Stimulated activated CD4-positive, alpha-beta T cell treated with anti-CD3 and anti-CD28 coated beads, Interleukin-2, amount 100 ng/mL, for 48 hours (primary cell): ENCODE measurements at regions not wholly inside any gene's neighbourhood (a gene's known extent, or its start where the extent isn't known, plus 50 kb on each side); places are given as distances from the start of the nearest gene placed in this dataset.

Source experiments
- DNase-seq, 2 donors: peaks; one replicate each; pipeline ENCODE4 v3.0.0-alpha.2; 2020

GRCh38 chr7:1321411-1322239, 89.0 kb downstream of the UNCX start:
- DNase-seq: no peak

- no peak for DNase-seq
Measured at GRCh38 chr7:1322240-1323110, 89.8 kb downstream of the UNCX start.

DNA sequence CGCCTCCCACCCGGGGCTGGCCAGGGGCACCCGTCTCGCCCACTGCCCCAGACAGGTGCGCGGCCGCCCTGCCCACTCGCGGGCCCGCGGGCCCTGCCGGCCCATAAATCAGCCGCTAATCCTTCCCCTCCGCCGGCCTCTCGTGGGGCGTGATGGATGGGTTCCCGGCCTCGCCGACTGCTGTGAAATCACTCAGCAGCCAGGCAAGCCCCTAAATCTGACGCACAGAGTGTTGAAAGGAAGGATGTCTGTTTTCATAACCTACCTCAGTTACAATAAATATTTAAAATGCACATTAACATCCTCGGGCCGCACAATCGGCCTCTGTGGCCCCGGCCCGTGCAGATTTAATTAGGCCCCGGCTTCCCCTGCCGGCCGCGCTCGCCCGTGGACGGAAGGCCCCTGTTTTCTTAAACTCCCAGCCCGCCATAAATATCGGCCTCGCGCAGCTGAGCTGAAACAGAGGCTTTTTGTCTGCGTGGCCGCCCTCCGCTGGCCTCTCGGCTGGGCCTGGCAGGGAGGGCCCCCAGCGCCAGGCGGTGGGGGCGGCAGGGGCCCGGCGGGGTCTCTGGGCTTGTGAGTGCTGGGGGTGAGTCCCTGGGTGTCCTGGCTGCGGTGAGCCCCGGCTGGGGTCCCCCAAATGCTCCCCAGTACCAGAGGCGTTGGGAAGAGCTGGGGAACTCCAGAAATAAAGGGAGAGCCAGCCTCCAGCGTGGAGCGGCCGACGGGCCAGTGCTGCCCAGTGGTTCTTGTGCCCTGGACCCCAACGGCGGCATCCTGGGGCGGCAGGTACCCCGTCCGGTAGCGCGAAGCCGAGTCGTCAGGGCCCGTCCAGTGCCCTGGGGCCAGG, 90.7 kb downstream of the UNCX start:
- no peak for DNase-seq

- DNase-seq: no peak
Measured at GRCh38 chr7:1324028-1324900, 91.6 kb downstream of the UNCX start.

DNA sequence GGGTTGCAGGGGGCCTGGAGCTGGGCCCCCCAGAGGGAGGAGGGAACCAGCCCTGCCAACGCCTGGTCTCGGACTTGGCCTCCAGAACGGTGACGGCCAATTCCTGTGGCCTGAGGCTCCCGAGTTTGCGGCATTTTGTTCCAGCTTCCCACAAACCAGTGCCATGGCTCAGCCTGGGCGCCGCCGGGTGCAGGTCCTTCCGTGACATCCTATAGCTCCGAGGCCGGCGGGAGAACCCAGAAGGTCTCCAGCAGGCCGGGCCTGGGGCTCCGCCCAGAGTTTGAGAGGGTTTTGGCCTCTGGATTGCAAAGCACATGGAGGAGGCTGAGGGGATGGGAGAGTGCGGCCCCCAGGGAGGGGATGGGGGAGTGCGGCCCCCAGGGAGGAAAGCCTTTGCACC, 92.6 kb downstream of the UNCX start:
- DNase-seq: no peak

DNA sequence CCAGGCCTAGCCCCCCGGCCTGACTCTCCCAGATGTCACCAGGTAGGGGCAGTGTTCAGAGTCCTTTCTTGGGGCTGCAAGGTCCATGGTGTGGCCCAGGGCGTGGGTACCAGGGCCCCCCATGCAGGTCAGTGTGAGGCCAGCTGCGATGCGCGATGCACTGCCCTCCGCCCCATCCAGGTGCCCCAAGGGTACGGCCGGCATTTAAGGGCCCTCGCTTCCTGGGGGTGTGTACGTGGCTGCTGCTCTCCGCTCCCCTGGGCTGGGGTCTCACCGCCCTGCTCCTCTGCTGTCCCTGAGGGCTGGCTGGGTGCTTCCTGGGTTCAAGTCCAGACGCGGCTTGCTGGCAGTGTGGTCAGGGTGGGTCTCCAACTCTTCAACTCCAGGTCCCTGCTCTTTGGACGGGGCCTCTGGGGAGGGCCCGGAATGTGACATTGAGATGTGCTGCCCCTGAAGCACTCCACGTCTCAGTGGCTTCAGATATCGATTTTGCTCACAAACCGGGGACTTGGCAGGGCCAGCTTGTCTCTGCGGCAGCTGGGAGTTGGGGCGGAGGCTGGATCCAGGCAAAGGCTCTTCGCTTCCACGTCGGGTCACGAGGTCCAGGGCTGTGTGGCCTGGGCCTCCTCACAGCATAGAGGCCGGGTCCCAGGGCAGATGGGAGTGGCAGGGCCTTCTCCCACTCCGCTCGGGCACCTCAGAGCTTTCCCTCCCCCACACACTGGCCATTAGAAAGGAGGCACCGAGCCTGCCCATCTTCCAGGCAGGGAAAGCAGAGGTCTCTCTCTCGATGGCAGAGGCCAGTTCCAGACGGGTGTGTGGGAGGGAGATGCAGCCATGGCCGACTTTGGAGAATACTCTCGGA, 93.2 kb downstream of the UNCX start:
- no peak for DNase-seq

- no peak for DNase-seq
Measured at GRCh38 chr7:1326511-1326785, 93.8 kb downstream of the UNCX start.

DNA sequence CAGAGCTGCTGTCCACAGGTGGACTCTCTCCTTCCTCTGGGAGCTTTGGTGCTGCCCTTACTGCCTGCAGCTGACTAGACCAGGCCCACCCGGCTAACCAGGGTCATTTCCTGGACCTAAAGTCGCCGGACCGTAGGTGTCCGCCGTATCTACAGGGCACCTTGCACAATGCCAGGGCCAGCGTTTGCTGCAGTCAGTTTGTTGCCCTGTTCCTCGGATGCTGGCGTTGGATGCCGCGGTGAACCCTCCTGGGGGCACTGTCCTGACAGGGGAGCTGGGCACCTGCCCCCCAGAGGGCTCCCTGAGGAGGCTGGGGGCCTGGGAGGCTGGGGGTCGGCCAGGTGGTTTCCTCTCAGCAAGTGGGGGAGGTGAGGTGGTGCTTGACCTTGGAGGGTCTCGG, 96.6 kb downstream of the UNCX start:
- no peak for DNase-seq

DNA sequence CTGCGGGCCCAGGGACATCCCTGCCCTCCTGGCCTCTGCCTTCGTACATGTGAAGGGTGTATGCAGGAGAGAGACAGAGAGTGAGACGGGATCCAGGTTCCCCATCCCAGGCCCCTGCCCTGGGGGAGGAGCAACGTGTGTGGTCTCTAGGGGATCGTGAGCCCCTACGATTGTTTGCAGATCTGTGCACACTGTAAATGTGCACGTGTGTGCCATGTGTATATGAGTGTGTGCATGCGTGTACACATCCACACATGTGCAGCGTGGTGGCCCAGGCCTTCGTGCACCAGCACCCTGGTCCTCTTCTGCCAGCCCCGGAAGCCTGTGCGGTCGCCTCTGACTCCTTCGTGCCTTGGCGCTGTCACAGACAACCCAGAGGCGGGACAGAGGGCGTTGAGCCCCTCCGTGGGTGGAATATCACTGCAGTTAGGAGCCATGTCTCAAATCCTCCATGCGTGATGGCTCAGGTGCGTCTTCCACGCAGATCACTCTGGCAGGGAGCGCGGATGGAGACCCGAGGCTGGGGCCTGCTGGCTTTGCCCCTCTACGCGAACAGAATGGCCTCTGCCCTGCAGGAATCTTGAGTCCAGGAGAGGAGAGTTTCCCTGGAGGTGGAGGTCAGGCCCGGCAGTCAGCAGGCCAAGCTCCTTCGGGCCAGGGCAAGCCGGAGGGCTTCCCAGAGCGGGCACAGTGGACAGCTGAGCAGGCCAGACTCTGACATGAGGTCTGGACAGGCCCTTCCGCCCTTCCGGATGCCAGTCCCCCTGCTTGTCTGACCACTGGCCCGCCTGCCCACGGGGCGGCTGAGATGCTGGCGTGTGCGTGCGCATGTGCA, 97.5 kb downstream of the UNCX start:
- DNase-seq: no peak

GRCh38 chr7:1330801-1331425, 98.2 kb downstream of the UNCX start:
- DNase-seq: no peak

DNA sequence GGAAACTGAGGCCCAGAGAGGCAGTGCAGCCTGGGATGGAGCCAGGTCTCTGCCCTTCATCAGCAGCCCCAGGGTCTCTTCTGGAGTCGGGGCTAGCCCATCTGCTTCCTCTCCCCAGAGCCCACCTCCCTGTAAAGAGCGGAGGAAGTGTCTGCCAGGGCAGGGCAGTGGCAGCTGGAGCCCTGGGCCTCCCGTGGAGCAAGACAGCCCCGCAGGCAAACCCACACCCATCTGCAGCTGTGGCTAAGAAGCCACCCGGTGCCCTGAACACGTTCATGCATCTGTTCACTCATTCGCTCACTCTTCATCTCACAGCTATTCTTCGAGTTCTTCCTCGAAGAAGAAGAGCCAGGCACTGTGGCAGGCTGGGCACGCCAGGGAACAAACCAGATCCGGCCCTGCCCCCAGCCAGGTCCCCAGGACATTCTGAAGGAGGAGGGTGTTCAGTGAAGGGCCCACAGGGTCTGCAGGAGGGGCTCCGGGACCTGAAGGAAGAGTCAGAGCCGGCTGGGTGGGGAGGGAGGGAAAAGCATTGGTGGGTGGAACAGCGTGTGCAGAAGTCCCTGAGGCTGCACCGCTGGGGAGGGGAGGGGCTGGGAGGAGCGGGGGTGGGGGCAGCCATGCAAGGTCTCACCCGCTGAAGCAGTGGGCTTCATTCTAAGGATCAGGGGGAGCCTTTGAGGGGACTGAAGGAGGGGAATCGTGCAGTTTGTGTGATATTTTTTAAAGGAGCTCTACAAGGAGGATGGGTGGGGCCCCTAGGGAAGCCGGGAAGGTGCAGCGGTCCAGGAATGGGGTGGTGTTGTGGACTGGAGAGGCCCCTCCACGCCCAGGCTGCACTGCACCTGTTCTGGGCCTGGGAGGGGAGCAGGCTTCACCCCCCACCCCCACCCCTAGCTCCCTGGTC, 99.1 kb downstream of the UNCX start:
- no peak for DNase-seq

GRCh38 chr7:1336509-1336908, 103.8 kb downstream of the UNCX start:
- no peak for DNase-seq

- no peak for DNase-seq
Measured at GRCh38 chr7:1339611-1340010, 106.9 kb downstream of the UNCX start.

DNA sequence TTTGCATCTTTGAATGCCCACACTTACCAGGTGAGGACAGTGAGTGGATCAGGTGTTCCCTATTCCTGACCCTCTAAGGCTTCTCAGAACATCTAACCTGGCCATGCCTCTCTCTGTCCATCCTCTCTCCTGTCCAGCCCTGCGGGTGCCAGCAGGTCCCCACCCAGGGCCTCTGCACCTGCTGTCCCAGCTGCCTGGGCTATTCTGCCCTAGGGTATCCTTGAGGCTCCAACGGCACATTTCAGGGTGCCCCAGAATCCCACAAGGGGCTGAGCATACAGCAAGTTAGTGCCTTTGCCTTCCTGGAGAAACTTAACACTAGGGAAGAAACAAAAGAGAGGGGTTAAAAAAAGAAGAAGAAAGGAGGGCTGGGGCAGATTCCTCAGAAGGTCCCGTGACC, 107.4 kb downstream of the UNCX start:
- no peak for DNase-seq

DNA sequence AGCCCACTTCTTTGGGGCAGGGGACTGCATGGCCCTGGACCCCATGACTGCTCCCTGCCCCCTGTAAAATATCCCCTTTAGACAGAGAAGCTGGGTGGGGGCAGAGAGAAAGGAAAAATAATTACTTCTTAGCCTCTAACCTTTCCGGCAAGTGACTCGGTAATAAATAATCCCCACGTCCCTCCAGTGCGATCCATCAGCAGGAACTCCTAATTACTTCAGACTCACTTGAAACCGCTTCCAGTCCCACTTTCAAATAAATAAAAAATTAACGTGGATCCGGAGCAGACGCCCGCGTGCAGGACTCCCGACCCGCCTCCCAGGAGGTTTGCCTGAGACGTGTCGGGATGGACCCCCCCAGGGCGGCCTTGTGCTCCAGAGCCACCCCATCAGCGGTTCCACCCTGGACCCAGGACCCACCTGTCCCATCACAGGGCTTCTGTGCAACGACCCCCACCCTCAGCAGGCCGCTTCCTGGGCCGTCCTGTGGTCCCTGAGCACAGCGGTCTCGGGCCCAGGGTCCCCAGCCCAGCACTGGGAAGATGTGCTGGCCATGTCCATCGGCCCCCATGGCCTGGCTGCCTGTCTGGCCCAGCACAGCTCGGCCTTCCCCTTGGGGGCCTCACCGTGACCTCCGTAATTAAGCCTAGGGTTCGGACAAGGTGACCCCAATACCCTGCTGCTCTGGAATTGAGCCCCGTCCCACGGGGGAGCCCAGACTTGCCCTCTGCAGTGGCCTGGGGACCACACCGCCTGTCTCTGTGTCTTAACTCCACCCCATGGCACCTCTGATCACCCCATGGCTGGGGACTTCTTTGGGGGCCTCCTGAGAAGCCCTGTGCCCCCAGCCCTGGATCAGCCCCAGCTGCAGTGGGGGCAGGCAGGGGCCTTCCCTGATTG, 108.0 kb downstream of the UNCX start:
- DNase-seq: no peak

DNA sequence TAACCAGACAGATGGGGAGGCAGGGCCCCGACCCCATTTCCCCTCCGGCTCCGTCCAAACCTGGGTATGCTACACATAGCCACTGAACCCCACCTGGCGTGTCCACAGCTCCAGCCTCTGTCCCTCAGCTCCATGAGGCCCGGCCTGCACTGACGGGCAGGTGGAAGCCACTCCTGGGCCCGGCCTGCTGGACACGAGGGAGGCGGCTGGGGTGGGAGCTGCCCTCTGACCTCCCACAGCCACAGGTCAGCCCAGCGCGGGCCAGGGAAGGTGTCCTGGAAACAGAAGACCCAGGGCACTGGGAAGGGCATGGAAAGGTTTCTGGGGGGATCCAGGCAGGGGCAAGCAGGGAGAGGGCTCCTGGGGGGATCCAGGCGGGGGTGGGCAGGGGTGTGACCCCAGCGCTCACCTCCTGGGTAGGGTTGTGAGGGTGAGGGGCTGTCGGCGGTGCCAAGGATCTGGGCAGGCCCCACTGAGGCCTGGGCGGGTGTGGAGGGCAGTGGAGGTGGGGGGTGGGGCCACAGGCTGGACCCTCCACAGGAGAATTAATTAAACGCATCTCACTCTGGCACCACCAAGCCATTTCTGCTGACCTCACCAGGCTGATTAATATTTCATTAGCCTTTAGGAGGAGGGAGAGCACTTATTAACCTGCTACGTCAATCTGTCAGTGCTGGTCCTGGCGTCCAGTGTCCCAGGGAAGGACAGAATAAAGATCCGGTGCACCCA, 108.9 kb downstream of the UNCX start:
- DNase-seq: no peak

DNA sequence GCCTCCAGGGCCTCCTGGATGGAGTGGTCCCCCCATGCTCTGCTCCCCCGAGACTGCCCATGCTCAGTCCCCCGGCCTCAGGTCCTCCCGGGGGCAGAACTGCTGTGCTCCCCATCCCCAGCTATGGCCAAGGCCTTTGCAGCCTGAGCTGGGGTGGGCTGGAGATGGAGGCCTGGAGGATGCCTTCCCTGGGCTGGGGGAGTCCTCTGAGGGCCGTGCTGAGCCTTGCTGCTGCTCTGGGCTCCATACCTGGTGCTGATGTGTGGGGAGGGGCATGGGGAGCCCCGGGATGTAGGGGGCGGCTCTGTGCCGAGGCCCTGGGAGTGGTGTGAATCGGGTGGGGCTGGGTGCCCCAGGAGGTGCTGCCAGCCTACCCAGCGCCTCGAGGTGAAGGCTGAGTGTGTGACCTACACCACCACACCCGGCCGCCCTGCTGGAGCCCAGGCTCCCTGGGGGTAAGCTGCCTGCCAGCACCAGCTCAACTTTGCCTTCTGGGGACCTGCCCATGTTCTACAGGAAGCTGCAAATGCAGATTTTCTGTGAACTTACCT, 109.5 kb downstream of the UNCX start:
- no peak for DNase-seq
